ENCODE measurements at regions not wholly inside any gene's neighbourhood (a gene's known extent, or its start where the extent isn't known, plus 50 kb on each side); places are given as distances from the start of the nearest gene placed in this dataset.

- Histone ChIP-seq H3K9me3 (no peaks in the 10 kb centered on the region), H3K4me3 (no peak overlapping the region), H3K27ac (no peak overlapping the region), H3K4me1 (no peaks in the 10 kb centered on the region), H3K4me2 (no peak overlapping the region)
- CTCF ChIA-PET, result no interaction called here
- POLR2A ChIA-PET, result no interaction called here
- ATAC-seq (no peak), FAIRE-seq (no peak), DNase-seq (ENCODE audit: low read depth in 1 of 2, low spot score in 1 of 2) (no peak)
- WGBS (ENCODE audit: missing lambda C conversion rate), result 13% methylated on average over 1 of the region's 1 CpG
- no peak for TF ChIP-seq PBX3 (IDR thresholded peaks at IDR 0.05)
- no peak for TF ChIP-seq BHLHE40 (IDR thresholded peaks at IDR 0.05; ENCODE audit: low read depth, low read length)
- no peak for TF ChIP-seq EHF (CRISPR knock-in tag; IDR thresholded peaks at IDR 0.05)
- no peak for TF ChIP-seq REST (IDR thresholded peaks at IDR 0.05)
- no peak for TF ChIP-seq NFE2L2 (conservative IDR thresholded peaks at IDR 0.05; ENCODE audit: low read length)
- TF ChIP-seq RCOR1 (IDR thresholded peaks at IDR 0.05; ENCODE audit: low read depth, low read length), result no peak
- no peak for TF ChIP-seq TP53 (CRISPR knock-in tag; IDR thresholded peaks at IDR 0.05)
- no peak for TF ChIP-seq EHMT2 (IDR thresholded peaks at IDR 0.05; ENCODE audit: low read depth)
- no peak for TF ChIP-seq HOXB13 (CRISPR knock-in tag; IDR thresholded peaks at IDR 0.05; ENCODE audit: low read depth)
- no peak for TF ChIP-seq RNF2 (IDR thresholded peaks at IDR 0.05; ENCODE audit: borderline replicate concordance, low read depth)
- no peak for TF ChIP-seq MAZ (IDR thresholded peaks at IDR 0.05; ENCODE audit: borderline replicate concordance, low read depth, low read length)
- no peak for TF ChIP-seq RAD21 (conservative IDR thresholded peaks at IDR 0.05 in 1 of 2, IDR thresholded peaks at IDR 0.05 in 1 of 2)
- TF ChIP-seq HEYL (CRISPR knock-in tag; IDR thresholded peaks at IDR 0.05), result no peak
- no peak for TF ChIP-seq CTCF (IDR thresholded peaks at IDR 0.05)
- no peak for TF ChIP-seq HES2 (IDR thresholded peaks at IDR 0.05)
- TF ChIP-seq NR3C1 (IDR thresholded peaks at IDR 0.05), result no peak
- no peak for TF ChIP-seq USF2 (IDR thresholded peaks at IDR 0.05)
- no peak for TF ChIP-seq CEBPB (IDR thresholded peaks at IDR 0.05)
- no peak for TF ChIP-seq ESRRA (IDR thresholded peaks at IDR 0.05; ENCODE audit: borderline replicate concordance, low read length)
- no peak for TF ChIP-seq CHD4 (IDR thresholded peaks at IDR 0.05; ENCODE audit: borderline replicate concordance)
Observed at GRCh38 chr14:42921901-42922300, 1315.2 kb downstream of the LRFN5 start.

GRCh38 chr14:42918615-42919014, 1311.9 kb downstream of the LRFN5 start:
- CTCF ChIA-PET, result no interaction called here
- TF ChIP-seq HDAC2 (IDR thresholded peaks at IDR 0.05), result no peak
- no peak for TF ChIP-seq TFCP2L1 (CRISPR knock-in tag; IDR thresholded peaks at IDR 0.05)
- no peak for TF ChIP-seq CHD4 (IDR thresholded peaks at IDR 0.05; ENCODE audit: borderline replicate concordance)
- no peak for TF ChIP-seq CHD2 (IDR thresholded peaks at IDR 0.05; ENCODE audit: low read length, partially characterized antibody)
- no peak for TF ChIP-seq FOSB (CRISPR knock-in tag; IDR thresholded peaks at IDR 0.05)
- TF ChIP-seq ZC3H11A (IDR thresholded peaks at IDR 0.05), result no peak
- no peak for TF ChIP-seq ATOH8 (CRISPR knock-in tag; IDR thresholded peaks at IDR 0.05; ENCODE audit: low read depth)
- no peak for TF ChIP-seq CTCF (IDR thresholded peaks at IDR 0.05)
- no peak for TF ChIP-seq ESRRA (IDR thresholded peaks at IDR 0.05; ENCODE audit: borderline replicate concordance, low read length)
- no peak for TF ChIP-seq ZSCAN20 (CRISPR knock-in tag; IDR thresholded peaks at IDR 0.05)
- no peak for TF ChIP-seq HES2 (IDR thresholded peaks at IDR 0.05)
- TF ChIP-seq CBX8 (IDR thresholded peaks at IDR 0.05), result no peak

More at GRCh38 chr14:42918615-42919014, 1311.9 kb downstream of the LRFN5 start:
- ATAC-seq (no peak), FAIRE-seq (no peak), DNase-seq (ENCODE audit: low read depth in 1 of 2, low spot score in 1 of 2) (no peak)
- no peaks in the 10 kb centered on the region for H3K9me3 ChIP-seq
- H3K4me2 ChIP-seq, result no peak overlapping the region
- 20% methylated on average over 1 of the region's 1 CpG for WGBS (ENCODE audit: missing lambda C conversion rate)
- H3K4me1 ChIP-seq, result no peaks in the 10 kb centered on the region
- POLR2A ChIA-PET, result no interaction called here
- H3K27ac ChIP-seq, result no peak overlapping the region
- no peak overlapping the region for H3K4me3 ChIP-seq
